GM21423 (cell line): ENCODE measurements at regions not wholly inside any gene's neighbourhood (a gene's known extent, or its start where the extent isn't known, plus 50 kb on each side); places are given as distances from the start of the nearest gene placed in this dataset.
"Not testable (repeated sequence)": the region's sequence is repeated elsewhere in the genome, so short reads cannot be mapped to it uniquely, and the experiment has no call there.

ENCODE experiments used
- ATAC-seq: cut with Tn5 transposase; IDR thresholded peaks from one replicate; pipeline ENCODE4 v1.9.1; 2021; ENCODE audit warnings: mild to moderate bottlenecking, moderate library complexity; ENCODE audit not compliant: unreplicated experiment

GRCh38 chr18:10077986-10078385 lies 164.2 kb downstream of the VAPA start:
- ATAC-seq = no peak

DNA sequence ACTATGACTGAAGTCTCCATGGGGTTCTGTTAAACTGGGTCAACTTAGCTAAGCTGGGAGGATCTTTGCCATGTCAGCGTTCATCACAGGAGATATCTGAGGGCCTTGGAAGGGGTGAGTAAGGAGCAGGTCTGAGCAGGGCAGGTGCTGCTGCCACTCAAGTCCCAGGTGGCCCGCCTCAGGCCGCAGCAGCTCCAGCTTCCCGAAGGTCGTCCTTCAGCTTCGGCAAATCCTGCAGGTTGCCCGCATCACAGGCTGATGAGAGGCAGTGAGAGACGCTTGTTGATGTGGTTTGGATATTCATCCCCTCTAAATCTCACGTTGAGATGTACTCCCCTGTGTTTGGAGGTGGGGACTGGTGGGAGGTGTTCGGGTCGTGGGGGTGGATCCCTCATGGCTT lies 166.6 kb downstream of the VAPA start:
- no peak for ATAC-seq

DNA sequence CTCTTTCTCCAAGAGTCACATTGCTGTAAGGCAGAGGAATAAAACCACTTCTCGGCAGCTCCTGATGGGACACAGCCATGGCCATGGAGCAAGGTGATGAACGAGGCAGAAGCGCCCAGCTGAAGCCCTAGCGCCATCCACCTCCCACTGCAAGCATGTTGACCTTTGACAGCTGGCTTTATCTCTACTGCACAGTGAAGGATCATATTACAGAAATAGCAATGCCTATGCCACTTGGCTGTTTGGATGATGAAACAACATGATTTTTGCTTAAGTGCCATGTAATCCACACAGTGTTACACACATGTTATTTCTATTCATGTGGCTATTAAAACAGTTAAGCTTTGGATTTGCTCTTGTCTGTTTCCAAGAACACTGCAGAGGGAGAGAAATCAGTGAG lies 167.7 kb downstream of the VAPA start:
- ATAC-seq = no peak

DNA sequence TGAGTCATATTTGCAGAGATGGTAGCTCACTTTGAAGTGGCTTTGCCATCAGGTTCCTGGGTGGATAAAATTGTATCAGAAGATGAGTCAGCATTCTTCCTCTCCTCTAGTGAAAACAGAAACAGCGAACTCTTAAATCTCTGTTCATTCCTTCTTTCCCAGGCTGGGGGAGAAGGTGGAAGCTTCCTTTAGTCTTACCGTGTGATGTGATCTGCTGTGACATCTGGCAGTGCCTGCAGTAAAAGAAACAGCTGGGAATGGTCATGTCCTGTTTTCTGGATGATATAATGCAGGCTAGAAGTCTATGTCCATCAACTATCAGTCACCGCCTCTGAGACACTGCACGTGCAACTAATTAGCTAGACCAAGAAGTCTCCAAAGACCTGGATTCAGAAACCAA lies 171.6 kb downstream of the VAPA start:
- ATAC-seq = no peak

GRCh38 chr18:10085876-10086275 lies 172.1 kb downstream of the VAPA start:
- ATAC-seq = no peak

GRCh38 chr18:10086458-10087210 lies 172.8 kb downstream of the VAPA start:
- no peak for ATAC-seq

DNA sequence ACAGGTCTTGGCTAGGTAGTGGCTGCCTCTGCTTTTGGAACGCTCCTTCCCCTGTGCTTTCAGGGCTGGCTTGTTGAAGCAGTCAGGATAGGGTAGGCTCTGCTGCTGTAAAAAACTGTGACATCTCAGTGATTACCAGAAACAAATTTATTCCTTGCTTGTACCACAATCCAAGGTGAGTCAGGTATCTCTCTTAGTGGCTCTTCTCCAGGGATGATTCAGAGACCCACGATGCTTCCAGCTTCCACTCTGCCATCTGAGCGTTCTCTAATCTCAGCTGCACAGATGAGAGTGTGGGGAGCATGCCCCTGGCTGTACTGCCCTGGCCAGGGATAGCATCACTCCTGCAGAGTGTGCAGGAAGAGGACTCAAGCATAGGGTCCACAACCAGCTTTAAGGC lies 174.9 kb downstream of the VAPA start:
- no peak for ATAC-seq

DNA sequence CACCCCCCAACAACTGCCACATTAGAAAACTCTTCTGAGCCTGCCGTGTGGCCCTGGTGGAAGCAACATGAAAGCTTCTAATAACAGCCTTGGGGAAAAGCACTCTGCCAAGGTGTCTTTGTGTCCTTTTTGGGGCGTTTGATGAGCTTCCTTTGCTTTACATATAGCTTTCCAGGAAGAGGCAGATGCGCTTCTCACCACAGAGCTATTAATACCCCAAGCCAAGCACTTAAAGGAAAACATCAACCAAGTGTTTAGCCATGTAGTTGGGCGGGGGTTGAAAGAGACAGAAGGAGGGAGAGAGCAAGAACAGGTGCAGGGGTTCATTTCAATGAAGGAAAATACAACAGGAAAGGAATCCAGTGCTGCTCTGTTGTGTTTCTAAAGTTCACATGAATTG lies 176.1 kb downstream of the VAPA start:
- ATAC-seq = no peak

GRCh38 chr18:10090668-10091067 lies 176.9 kb downstream of the VAPA start:
- ATAC-seq = no peak

GRCh38 chr18:10093445-10093844 lies 179.6 kb downstream of the VAPA start:
- ATAC-seq = no peak

DNA sequence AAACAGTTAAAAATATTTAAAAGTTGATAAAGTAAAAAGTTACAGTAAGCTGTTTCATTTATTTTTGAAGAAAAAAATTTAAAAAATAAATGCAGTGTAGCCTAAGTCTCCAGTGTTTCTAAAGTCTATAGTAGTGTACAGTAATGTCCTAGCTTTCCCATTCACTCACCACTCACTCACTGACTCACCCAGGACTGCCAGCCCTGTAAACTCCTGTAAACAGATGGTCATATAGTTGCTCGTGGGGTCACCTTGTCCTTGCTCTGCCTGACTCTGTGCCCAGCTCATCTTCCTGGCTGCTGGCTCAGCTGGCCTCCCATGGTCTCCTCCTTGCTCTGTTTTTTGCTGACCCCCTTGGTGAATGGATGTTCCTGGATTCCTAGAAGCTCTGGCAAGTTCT lies 180.3 kb downstream of the VAPA start:
- no peak for ATAC-seq

GRCh38 chr18:10094655-10095054 lies 180.8 kb downstream of the VAPA start:
- ATAC-seq = no peak

GRCh38 chr18:10095356-10095755 lies 181.5 kb downstream of the VAPA start:
- no peak for ATAC-seq

- no peak for ATAC-seq
These were observed 185.8 kb downstream of the VAPA start for GRCh38 chr18:10099539-10100140.

GRCh38 chr18:10100196-10100595 lies 186.4 kb downstream of the VAPA start:
- no peak for ATAC-seq

DNA sequence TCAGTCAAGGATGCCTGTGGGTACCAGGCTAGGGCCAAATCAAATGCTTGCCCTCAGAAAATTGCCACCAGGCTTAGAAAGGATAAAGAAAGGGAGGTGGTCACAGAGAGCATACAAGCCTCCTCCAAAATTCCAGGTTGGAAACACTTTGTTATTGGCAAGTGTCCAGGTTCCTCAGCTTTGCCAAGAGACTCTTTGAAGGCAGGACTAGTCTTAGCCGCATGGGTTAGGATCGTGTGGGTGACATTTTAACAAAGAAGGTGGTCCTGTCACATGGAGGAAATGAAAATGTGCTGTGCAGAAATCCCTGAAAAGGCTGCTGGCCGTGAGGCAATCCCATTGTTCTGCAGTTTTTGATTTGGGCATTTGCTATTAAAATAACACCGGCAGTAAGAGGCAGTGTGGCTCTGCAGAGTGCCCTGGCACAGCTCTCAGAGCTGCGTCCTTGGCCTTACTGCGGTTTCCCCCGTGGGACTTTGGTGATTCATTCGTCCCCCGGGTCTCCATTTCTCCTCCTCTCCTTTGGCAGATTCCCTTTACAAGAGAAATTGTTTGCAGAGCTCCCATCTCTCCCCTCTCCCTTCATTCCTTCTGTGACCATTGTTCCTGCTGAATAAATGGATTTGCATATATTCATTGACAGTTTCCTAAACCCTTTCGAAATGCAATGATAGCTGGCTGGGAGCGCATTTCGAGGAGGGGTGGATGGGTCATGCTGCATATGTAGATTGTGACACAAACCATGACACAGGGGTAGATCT lies 187.3 kb downstream of the VAPA start:
- no peak for ATAC-seq

GRCh38 chr18:10101729-10102128 lies 187.9 kb downstream of the VAPA start:
- no peak for ATAC-seq

DNA sequence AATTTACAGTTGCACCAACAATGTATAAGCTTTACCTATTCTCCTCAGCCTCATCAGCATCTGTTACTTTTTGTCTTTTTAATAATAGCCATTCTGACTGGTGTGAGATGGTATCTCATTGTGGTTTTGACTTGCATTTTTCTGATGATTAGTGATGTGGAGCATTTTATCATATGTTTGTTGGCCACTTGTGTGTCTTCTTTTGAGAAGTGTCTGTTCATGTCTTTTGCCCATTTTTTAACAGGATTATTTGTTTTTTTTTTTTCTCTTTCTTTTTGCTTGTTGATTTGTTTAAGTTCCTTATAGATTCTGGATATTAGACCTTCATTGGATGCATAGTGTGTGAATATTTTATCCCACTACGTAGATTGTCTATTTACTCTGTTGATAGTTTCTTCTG lies 191.3 kb downstream of the VAPA start:
- not testable (repeated sequence) for ATAC-seq

GRCh38 chr18:10111191-10111590 lies 197.4 kb downstream of the VAPA start:
- no peak for ATAC-seq

GRCh38 chr18:10111944-10112343 lies 198.1 kb downstream of the VAPA start:
- ATAC-seq = no peak

- no peak for ATAC-seq
These were observed 199.6 kb downstream of the VAPA start for GRCh38 chr18:10113121-10114022.
